ENCODE measurements at regions not wholly inside any gene's neighbourhood (a gene's known extent, or its start where the extent isn't known, plus 50 kb on each side); places are given as distances from the start of the nearest gene placed in this dataset.

GRCh38 chr18:2258954-2259353 lies 312.4 kb downstream of the METTL4 start:
- Histone ChIP-seq H3K9me3 (ENCODE audit: control insufficient read depth in 4 of 4, low read length in 3 of 4) (peaks cover 0 to 2% (median 0%) of the 10 kb centered on the region in 4 donors), H3K27ac (ENCODE audit: low read depth in 1 of 2, low read length in 2 of 2) (no peak overlapping the region), H3K4me1 (ENCODE audit: control insufficient read depth in 4 of 4, insufficient read depth in 4 of 4, low read length in 3 of 4) (no peaks in the 10 kb centered on the region), H3K36me3 (ENCODE audit: control insufficient read depth in 4 of 4, insufficient read depth in 3 of 4, low read depth in 1 of 4, low read length in 3 of 4) (no peaks in the 10 kb centered on the region), H3K27me3 (ENCODE audit: control insufficient read depth in 4 of 4, insufficient read depth in 4 of 4, low read length in 3 of 4) (no peaks in the 10 kb centered on the region), H3K4me3 (ENCODE audit: low read depth in 1 of 3, low read length in 3 of 3) (no peak overlapping the region), H3K9ac (ENCODE audit: low read depth in 1 of 2, low read length in 2 of 2) (no peak overlapping the region)
- TF ChIP-seq FOXA1 (IDR thresholded peaks at IDR 0.05) (no peak), YY1 (IDR thresholded peaks at IDR 0.05) (no peak), FOXA2 (IDR thresholded peaks at IDR 0.05) (no peak)
- DNase-seq (ENCODE audit: low spot score): no peak
- 71% methylated on average over 6 of the region's 6 CpGs for WGBS

DNA sequence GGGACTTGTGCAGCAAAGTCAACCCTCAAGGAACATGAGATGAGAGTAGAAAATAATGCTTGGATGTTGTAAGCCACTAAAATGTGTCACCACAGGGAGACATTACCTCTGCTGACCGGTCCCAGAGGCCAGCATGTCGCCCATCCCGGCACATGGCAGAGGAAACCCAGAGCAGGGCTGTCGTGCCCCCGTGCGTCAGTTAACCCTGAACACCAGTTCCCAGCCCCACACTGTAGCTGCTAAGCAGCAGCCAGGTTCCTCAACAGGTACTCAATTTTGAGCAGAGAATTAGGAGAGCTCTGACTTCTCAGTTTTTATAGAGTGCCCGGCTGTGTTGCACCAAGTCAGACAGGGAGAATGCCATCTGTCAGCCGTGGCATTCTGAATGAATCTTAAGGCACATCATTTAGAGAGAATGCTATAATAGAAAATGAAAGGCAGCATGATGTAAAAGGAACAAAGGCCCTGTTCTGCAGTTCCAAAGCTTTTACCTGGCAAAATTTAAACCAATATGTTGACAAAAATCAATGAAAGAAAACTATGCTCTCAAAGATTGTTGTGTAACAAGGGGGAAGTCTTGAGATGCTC lies 307.9 kb downstream of the METTL4 start:
- TF ChIP-seq, protein P1, sequence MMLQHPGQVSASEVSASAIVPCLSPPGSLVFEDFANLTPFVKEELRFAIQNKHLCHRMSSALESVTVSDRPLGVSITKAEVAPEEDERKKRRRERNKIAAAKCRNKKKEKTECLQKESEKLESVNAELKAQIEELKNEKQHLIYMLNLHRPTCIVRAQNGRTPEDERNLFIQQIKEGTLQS (IDR thresholded peaks at IDR 0.05): no peak
- TF ChIP-seq HNF4A (conservative IDR thresholded peaks at IDR 0.05): no peak
- no peak for TF ChIP-seq SP1 (IDR thresholded peaks at IDR 0.05)
- TF ChIP-seq CTCF (IDR thresholded peaks at IDR 0.05; ENCODE audit: low read depth, low read length, missing input control): no peak
- TF ChIP-seq NR2F2 (IDR thresholded peaks at IDR 0.05): no peak
- no peak for TF ChIP-seq FOXA2 (IDR thresholded peaks at IDR 0.05)
- no peak for TF ChIP-seq JUND (IDR thresholded peaks at IDR 0.05)
- no peak for TF ChIP-seq EGR1 (IDR thresholded peaks at IDR 0.05; ENCODE audit: low read depth in 2 of 2)
- no peak for TF ChIP-seq FOXA1 (IDR thresholded peaks at IDR 0.05)
- TF ChIP-seq RXRA (IDR thresholded peaks at IDR 0.05): no peak
- TF ChIP-seq, protein P2, sequence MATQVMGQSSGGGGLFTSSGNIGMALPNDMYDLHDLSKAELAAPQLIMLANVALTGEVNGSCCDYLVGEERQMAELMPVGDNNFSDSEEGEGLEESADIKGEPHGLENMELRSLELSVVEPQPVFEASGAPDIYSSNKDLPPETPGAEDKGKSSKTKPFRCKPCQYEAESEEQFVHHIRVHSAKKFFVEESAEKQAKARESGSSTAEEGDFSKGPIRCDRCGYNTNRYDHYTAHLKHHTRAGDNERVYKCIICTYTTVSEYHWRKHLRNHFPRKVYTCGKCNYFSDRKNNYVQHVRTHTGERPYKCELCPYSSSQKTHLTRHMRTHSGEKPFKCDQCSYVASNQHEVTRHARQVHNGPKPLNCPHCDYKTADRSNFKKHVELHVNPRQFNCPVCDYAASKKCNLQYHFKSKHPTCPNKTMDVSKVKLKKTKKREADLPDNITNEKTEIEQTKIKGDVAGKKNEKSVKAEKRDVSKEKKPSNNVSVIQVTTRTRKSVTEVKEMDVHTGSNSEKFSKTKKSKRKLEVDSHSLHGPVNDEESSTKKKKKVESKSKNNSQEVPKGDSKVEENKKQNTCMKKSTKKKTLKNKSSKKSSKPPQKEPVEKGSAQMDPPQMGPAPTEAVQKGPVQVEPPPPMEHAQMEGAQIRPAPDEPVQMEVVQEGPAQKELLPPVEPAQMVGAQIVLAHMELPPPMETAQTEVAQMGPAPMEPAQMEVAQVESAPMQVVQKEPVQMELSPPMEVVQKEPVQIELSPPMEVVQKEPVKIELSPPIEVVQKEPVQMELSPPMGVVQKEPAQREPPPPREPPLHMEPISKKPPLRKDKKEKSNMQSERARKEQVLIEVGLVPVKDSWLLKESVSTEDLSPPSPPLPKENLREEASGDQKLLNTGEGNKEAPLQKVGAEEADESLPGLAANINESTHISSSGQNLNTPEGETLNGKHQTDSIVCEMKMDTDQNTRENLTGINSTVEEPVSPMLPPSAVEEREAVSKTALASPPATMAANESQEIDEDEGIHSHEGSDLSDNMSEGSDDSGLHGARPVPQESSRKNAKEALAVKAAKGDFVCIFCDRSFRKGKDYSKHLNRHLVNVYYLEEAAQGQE (IDR thresholded peaks at IDR 0.05): no peak
- no peak for TF ChIP-seq RAD21 (IDR thresholded peaks at IDR 0.05)
- Histone ChIP-seq H3K4me1 (ENCODE audit: control insufficient read depth in 4 of 4, insufficient read depth in 4 of 4, low read length in 3 of 4) (no peaks in the 10 kb centered on the region), H3K27ac (ENCODE audit: low read depth in 1 of 2, low read length in 2 of 2) (no peak overlapping the region), H3K27me3 (ENCODE audit: control insufficient read depth in 4 of 4, insufficient read depth in 4 of 4, low read length in 3 of 4) (no peaks in the 10 kb centered on the region), H3K36me3 (ENCODE audit: control insufficient read depth in 4 of 4, insufficient read depth in 3 of 4, low read depth in 1 of 4, low read length in 3 of 4) (no peaks in the 10 kb centered on the region), H3K4me3 (ENCODE audit: low read depth in 1 of 3, low read length in 3 of 3) (no peak overlapping the region), H3K9me3 (ENCODE audit: control insufficient read depth in 4 of 4, low read length in 3 of 4) (no peaks in the 10 kb centered on the region), H3K9ac (ENCODE audit: low read depth in 1 of 2, low read length in 2 of 2) (no peak overlapping the region)
- no peak for DNase-seq (ENCODE audit: low spot score)
- 92% methylated on average over 8 of the region's 8 CpGs for WGBS

- H3K9me3 ChIP-seq (ENCODE audit: control insufficient read depth in 4 of 4, low read length in 3 of 4): no peaks in the 10 kb centered on the region
- no peaks in the 10 kb centered on the region for H3K36me3 ChIP-seq (ENCODE audit: control insufficient read depth in 4 of 4, insufficient read depth in 3 of 4, low read depth in 1 of 4, low read length in 3 of 4)
- H3K9ac ChIP-seq (ENCODE audit: low read depth in 1 of 2, low read length in 2 of 2): no peak overlapping the region
- no peak overlapping the region for H3K4me3 ChIP-seq (ENCODE audit: low read depth in 1 of 3, low read length in 3 of 3)
- 50% methylated on average over 2 of the region's 2 CpGs for WGBS
- no peak for DNase-seq (ENCODE audit: low spot score)
- no peaks in the 10 kb centered on the region for H3K4me1 ChIP-seq (ENCODE audit: control insufficient read depth in 4 of 4, insufficient read depth in 4 of 4, low read length in 3 of 4)
- H3K27ac ChIP-seq (ENCODE audit: low read depth in 1 of 2, low read length in 2 of 2): no peak overlapping the region
- peaks cover 0 to 3% (median 0%) of the 10 kb centered on the region in 4 donors for H3K27me3 ChIP-seq (ENCODE audit: control insufficient read depth in 4 of 4, insufficient read depth in 4 of 4, low read length in 3 of 4)
- TF ChIP-seq FOXA1 (IDR thresholded peaks at IDR 0.05) (no peak), RAD21 (IDR thresholded peaks at IDR 0.05) (no peak), NR2F2 (IDR thresholded peaks at IDR 0.05) (no peak), GABPA (IDR thresholded peaks at IDR 0.05 in 1 of 2, conservative IDR thresholded peaks at IDR 0.05 in 1 of 2) (no peak), EGR1 (IDR thresholded peaks at IDR 0.05; ENCODE audit: low read depth in 2 of 2) (no peak), HNF4G (IDR thresholded peaks at IDR 0.05) (no peak), CTCF (IDR thresholded peaks at IDR 0.05; ENCODE audit: low read depth, low read length, missing input control) (no peak), SP1 (IDR thresholded peaks at IDR 0.05) (no peak)
- TF ChIP-seq, protein P2 (IDR thresholded peaks at IDR 0.05): no peak
Measured at GRCh38 chr18:2274613-2275012, 296.7 kb downstream of the METTL4 start.
